Naive thymus-derived CD4-positive, alpha-beta T cell (primary cell): ENCODE measurements at regions not wholly inside any gene's neighbourhood (a gene's known extent, or its start where the extent isn't known, plus 50 kb on each side); places are given as distances from the start of the nearest gene placed in this dataset.

Experiments used
- ATAC-seq: fragments of 150-1000 bp; cut with Tn5 transposase; 2 replicates; pipeline ENCODE4 v1.10.0; 2021; ENCODE audit warnings: mild to moderate bottlenecking, moderate library complexity
- CTCF ChIA-PET: fragments of 350-600 bp; sonication (Branson Sonifier 250); formaldehyde crosslinking; loops from one replicate; lab custom pipeline; 2021; ENCODE audit warnings: antibody characterized with exemption; lab: Charles Lee
- POLR2A ChIA-PET: fragments of 350-600 bp; sonication (Branson Sonifier 250); formaldehyde crosslinking; loops from one replicate; lab custom pipeline; 2021; ENCODE audit warnings: antibody characterized with exemption, inconsistent platforms; lab: Charles Lee
- DNase-seq, 9 donors: peaks; one replicate each; pipeline versions ENCODE4 v3.0.0 to v3.0.0-alpha.2; 2020 to 2022; ENCODE audit warnings: mixed read lengths in 1 of 9
- H3K27ac ChIP-seq: one replicate; pipeline ENCODE4 v1.7.0; 2013; ENCODE audit warnings: mild to moderate bottlenecking, low read depth, low read length, moderate library complexity
- H3K27me3 ChIP-seq, 2 donors: one replicate each; pipeline ENCODE4 v1.7.0; 2013; ENCODE audit warnings: low read length in 2 of 2, mild to moderate bottlenecking in 2 of 2, moderate library complexity in 2 of 2; ENCODE audit not compliant: control insufficient read depth in 2 of 2, insufficient read depth in 2 of 2
- H3K36me3 ChIP-seq, 3 experiments: 1 replicate in 2 of 3; 2 replicates in 1 of 3; pipeline ENCODE4 v1.7.0; 2013; ENCODE audit warnings: low read length in 3 of 3, mild to moderate bottlenecking in 3 of 3, moderate library complexity in 1 of 3; ENCODE audit not compliant: insufficient read depth in 3 of 3, control insufficient read depth in 2 of 3
- H3K4me1 ChIP-seq, 2 donors: one replicate each; pipeline ENCODE4 v1.7.0; 2013; ENCODE audit warnings: low read length in 2 of 2, mild to moderate bottlenecking in 2 of 2, moderate library complexity in 1 of 2; ENCODE audit not compliant: control insufficient read depth in 2 of 2, insufficient read depth in 2 of 2
- H3K4me3 ChIP-seq: 2 replicates; pipeline ENCODE4 v1.7.0; 2013; ENCODE audit warnings: mild to moderate bottlenecking, low read length
- H3K9me3 ChIP-seq, 3 experiments: 1 replicate in 2 of 3; 2 replicates in 1 of 3; pipeline ENCODE4 v1.7.0; 2013; ENCODE audit warnings: low read length in 3 of 3; ENCODE audit not compliant: control insufficient read depth in 2 of 3
- H3K27ac Mint-ChIP-seq, 9 donors: one replicate each; pipeline ENCODE4 v1.8.0; 2020 to 2022; ENCODE audit warnings: mixed read lengths in 9 of 9, mild to moderate bottlenecking in 8 of 9, moderate library complexity in 5 of 9, inconsistent platforms in 2 of 9
- H3K27me3 Mint-ChIP-seq, 5 donors: one replicate each; pipeline ENCODE4 v1.8.0; 2021 to 2022; ENCODE audit warnings: mixed read lengths in 5 of 5, mild to moderate bottlenecking in 1 of 5
- H3K36me3 Mint-ChIP-seq, 5 donors: one replicate each; pipeline ENCODE4 v1.8.0; 2020 to 2022; ENCODE audit warnings: mixed read lengths in 5 of 5, mild to moderate bottlenecking in 3 of 5, inconsistent platforms in 1 of 5
- H3K4me1 Mint-ChIP-seq, 7 donors: one replicate each; pipeline ENCODE4 v1.8.0; 2020 to 2022; ENCODE audit warnings: mixed read lengths in 7 of 7, mild to moderate bottlenecking in 3 of 7, inconsistent platforms in 1 of 7
- H3K4me3 Mint-ChIP-seq, 10 donors: one replicate each; pipeline ENCODE4 v1.8.0; 2020 to 2022; ENCODE audit warnings: mild to moderate bottlenecking in 10 of 10, mixed read lengths in 10 of 10, moderate library complexity in 6 of 10, inconsistent platforms in 2 of 10
- H3K9me3 Mint-ChIP-seq, 11 donors: one replicate each; pipeline ENCODE4 v1.8.0; 2020 to 2022; ENCODE audit warnings: mixed read lengths in 11 of 11, mild to moderate bottlenecking in 4 of 11, inconsistent platforms in 1 of 11, moderate library complexity in 1 of 11
- intact Hi-C, 2 donors: fragments of 100-400 bp; cut with micrococcal nuclease; formaldehyde crosslinking; loops; one replicate each; pipeline ENCODE4 v1.15.1; 2023

DNA sequence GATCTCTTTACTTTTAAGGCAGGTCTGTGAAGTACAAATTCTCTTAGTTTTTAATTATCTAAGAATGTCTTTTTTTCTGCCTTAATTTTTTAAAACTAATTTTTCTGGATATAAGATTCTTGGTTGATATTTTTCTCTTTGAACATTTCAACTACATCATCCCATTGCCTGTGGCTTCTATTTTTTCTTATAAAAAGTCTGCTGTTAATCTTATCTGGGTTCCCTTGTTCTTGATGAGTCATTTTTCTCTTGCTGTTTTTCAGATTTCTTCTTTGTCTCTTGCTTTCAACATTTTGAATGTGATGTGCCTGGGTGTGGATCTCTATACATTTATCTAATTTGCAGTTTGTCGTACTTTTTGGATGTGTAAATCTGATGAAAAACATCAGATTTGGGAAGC is 525.2 kb upstream of the PBX1 start:
- no peaks in the 10 kb centered on the region for H3K4me1 Mint-ChIP-seq
- ChIA-PET CTCF (no interaction called here), POLR2A (no interaction called here)

DNA sequence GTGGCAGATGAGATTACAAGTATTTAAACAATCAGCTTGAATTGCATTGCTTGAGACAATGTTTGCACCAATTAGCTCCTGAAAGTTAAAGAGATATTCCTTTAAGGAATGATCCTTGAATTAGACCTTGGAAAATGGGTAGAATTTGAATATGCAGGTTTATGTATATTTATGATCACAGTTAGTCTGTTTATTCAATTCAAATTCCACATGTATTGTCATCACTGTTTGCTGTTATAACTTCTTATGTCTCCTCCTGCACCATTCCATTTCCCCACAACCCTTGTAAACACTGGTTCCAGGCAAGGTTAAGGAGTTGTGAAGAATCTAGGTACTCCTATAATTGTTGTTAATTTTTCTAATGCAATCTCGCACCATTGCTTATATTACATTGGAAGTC is 518.2 kb upstream of the PBX1 start:
- ChIA-PET POLR2A (no interaction called here), CTCF (no interaction called here)
- Histone ChIP-seq H3K4me1 (no peaks in the 10 kb centered on the region), H3K27ac (no peak overlapping the region), H3K36me3 (no peaks in the 10 kb centered on the region), H3K27me3 (no peaks in the 10 kb centered on the region), H3K9me3 (no peaks in the 10 kb centered on the region), H3K4me3 (no peak overlapping the region)
- Mint-ChIP-seq H3K9me3 (peaks cover 0 to 7% (median 2%) of the 10 kb centered on the region in 11 donors), H3K27me3 (no peaks in the 10 kb centered on the region), H3K36me3 (no peaks in the 10 kb centered on the region), H3K27ac (no peak overlapping the region), H3K4me3 (no peak overlapping the region), H3K4me1 (no peaks in the 10 kb centered on the region)
- intact Hi-C loops, result no loop called here
- no peak for DNase-seq
- no peak for ATAC-seq

More for the DNA sequence above, 525.2 kb upstream of the PBX1 start:
- Histone ChIP-seq H3K9me3 (no peaks in the 10 kb centered on the region), H3K27ac (no peak overlapping the region), H3K4me3 (no peak overlapping the region), H3K27me3 (no peaks in the 10 kb centered on the region), H3K36me3 (no peaks in the 10 kb centered on the region), H3K4me1 (no peaks in the 10 kb centered on the region)
- Mint-ChIP-seq H3K27me3 (no peaks in the 10 kb centered on the region), H3K27ac (no peak overlapping the region), H3K36me3 (peaks cover 0 to 3% (median 0%) of the 10 kb centered on the region in 5 donors), H3K9me3 (peaks cover 4 to 35% (median 14%) of the 10 kb centered on the region in 11 donors), H3K4me3 (no peak overlapping the region)
- DNase-seq (no peak), ATAC-seq (no peak)
- intact Hi-C loops, result loop anchor here in 1 of 2 donors (1.0 kb wide), 1 partner anchor 39 kb away; no protein-coding TSS in a partner anchor

DNA sequence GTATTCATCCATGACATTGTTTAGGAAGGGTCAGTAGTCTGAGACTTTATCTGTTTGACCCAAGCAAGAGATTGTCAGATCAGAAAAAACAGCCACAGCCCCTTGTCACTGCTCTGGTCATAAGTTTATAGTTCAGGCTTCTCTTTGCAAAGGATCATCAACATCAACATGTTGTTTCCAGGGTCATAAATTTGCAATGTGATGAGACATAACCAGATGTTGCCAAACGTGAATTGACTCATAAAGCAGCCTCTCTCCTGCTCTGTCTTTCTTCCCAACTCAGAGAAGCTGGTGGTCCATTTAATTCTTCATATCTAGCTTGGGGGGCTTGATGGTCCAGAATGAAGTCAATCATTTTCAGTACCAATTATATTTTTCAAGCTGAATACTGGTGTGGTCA is 507.2 kb upstream of the PBX1 start:
- Histone ChIP-seq H3K4me1 (no peaks in the 10 kb centered on the region), H3K4me3 (no peak overlapping the region), H3K27me3 (no peaks in the 10 kb centered on the region), H3K27ac (no peak overlapping the region), H3K9me3 (no peaks in the 10 kb centered on the region), H3K36me3 (no peaks in the 10 kb centered on the region)
- H3K9me3 Mint-ChIP-seq, result peaks cover 0 to 34% (median 7%) of the 10 kb centered on the region in 11 donors
- no peaks in the 10 kb centered on the region for H3K4me1 Mint-ChIP-seq
- intact Hi-C loops, result no loop called here
- peaks cover 0 to 5% (median 0%) of the 10 kb centered on the region in 5 donors for H3K36me3 Mint-ChIP-seq
- H3K27me3 Mint-ChIP-seq, result no peaks in the 10 kb centered on the region
- ATAC-seq, result no peak
- ChIA-PET CTCF (no interaction called here), POLR2A (no interaction called here)
- H3K27ac Mint-ChIP-seq, result no peak overlapping the region
- H3K4me3 Mint-ChIP-seq, result no peak overlapping the region
- no peak for DNase-seq

DNA sequence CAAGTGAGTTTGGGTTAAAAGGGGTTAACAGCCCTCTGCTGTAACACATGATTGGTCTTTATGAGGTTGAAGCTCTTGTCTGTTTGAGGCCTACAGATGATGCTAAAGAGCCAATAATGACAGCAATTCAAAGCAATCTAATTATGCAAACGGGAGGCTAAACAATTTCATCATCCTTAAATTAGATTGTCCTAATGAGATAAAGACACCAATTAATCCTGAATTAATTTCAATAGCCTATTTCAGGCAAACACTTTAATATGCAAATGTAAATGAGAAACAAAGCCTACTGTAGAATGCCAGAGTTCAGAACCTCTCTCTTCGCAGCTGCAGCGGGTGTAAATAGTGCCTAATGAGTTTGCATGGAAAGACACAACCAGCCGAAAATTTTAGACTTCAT is 504.7 kb upstream of the PBX1 start:
- Mint-ChIP-seq H3K4me1 (no peaks in the 10 kb centered on the region), H3K36me3 (peaks cover 0 to 5% (median 0%) of the 10 kb centered on the region in 5 donors), H3K27ac (no peak overlapping the region), H3K9me3 (peaks cover 0 to 38% (median 7%) of the 10 kb centered on the region in 11 donors), H3K4me3 (no peak overlapping the region), H3K27me3 (no peaks in the 10 kb centered on the region)
- Histone ChIP-seq H3K9me3 (peaks cover 0 to 4% (median 0%) of the 10 kb centered on the region in 3 experiments), H3K4me3 (no peak overlapping the region), H3K27me3 (no peaks in the 10 kb centered on the region), H3K4me1 (no peaks in the 10 kb centered on the region), H3K36me3 (no peaks in the 10 kb centered on the region), H3K27ac (no peak overlapping the region)
- DNase-seq (no peak), ATAC-seq (no peak)
- ChIA-PET POLR2A (no interaction called here), CTCF (no interaction called here)
- intact Hi-C loops, result no loop called here

DNA sequence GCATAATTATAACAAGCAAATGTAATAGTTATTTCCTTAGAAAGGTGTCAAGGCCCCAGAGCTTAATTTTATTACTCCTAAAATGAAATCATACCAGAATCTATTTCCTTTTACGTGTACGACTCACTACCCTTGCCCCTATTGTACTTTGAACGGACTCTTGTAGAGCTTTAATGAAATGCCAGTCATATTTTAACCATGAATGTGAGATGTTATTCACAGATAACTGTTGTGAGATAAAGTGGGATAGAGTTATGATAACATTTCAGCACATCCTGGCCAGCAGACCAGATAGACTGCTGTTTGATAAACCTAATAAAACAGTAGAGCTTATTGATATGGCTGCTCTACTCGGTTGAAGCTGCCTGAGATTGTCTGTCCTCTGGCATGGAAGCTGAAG is 500.8 kb upstream of the PBX1 start:
- no peak for DNase-seq
- intact Hi-C loops, result no loop called here
- no peak overlapping the region for H3K4me3 Mint-ChIP-seq

DNA sequence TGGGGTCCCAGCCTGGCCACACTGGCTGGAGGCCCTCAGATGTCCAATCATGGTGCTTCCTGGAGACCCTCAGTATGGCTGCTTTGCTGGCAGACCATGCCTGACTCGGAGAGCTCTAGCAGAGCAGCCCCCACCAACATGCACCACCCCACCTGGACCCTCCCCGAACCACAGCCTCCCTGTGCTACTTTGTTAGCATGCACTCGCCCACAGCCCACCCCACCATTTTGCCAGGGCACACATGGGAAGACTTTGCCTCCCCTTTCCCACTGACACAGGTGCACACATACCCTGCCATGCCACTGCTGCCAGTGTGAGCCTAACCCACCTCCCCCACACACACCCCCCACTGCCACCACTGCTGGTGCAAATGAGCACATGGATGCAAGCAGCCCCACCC is 497.5 kb upstream of the PBX1 start:
- H3K27me3 ChIP-seq, result no peaks in the 10 kb centered on the region
- H3K4me1 ChIP-seq, result no peaks in the 10 kb centered on the region
- peaks cover 0 to 4% (median 0%) of the 10 kb centered on the region in 3 experiments for H3K9me3 ChIP-seq
- Mint-ChIP-seq H3K36me3 (no peaks in the 10 kb centered on the region), H3K4me1 (no peaks in the 10 kb centered on the region), H3K9me3 (peaks cover 0 to 15% (median 5%) of the 10 kb centered on the region in 11 donors), H3K27ac (no peak overlapping the region), H3K4me3 (no peak overlapping the region), H3K27me3 (no peaks in the 10 kb centered on the region)
- intact Hi-C loops, result no loop called here
- ATAC-seq, result no peak
- ChIA-PET POLR2A (no interaction called here), CTCF (no interaction called here)
- H3K36me3 ChIP-seq, result no peaks in the 10 kb centered on the region
- H3K27ac ChIP-seq, result no peak overlapping the region
- DNase-seq, result no peak
- no peak overlapping the region for H3K4me3 ChIP-seq

More for the DNA sequence above, 500.8 kb upstream of the PBX1 start:
- peaks cover 0 to 5% (median 0%) of the 10 kb centered on the region in 5 donors for H3K36me3 Mint-ChIP-seq
- ChIA-PET CTCF (no interaction called here), POLR2A (no interaction called here)
- H3K27me3 ChIP-seq, result no peaks in the 10 kb centered on the region
- no peak overlapping the region for H3K27ac Mint-ChIP-seq
- H3K27ac ChIP-seq, result no peak overlapping the region
- H3K4me1 ChIP-seq, result no peaks in the 10 kb centered on the region
- peaks cover 0 to 4% (median 0%) of the 10 kb centered on the region in 3 experiments for H3K9me3 ChIP-seq
- H3K4me1 Mint-ChIP-seq, result no peaks in the 10 kb centered on the region
- no peaks in the 10 kb centered on the region for H3K36me3 ChIP-seq
- ATAC-seq, result no peak
- H3K4me3 ChIP-seq, result no peak overlapping the region
- peaks cover 0 to 27% (median 8%) of the 10 kb centered on the region in 11 donors for H3K9me3 Mint-ChIP-seq
- no peaks in the 10 kb centered on the region for H3K27me3 Mint-ChIP-seq

DNA sequence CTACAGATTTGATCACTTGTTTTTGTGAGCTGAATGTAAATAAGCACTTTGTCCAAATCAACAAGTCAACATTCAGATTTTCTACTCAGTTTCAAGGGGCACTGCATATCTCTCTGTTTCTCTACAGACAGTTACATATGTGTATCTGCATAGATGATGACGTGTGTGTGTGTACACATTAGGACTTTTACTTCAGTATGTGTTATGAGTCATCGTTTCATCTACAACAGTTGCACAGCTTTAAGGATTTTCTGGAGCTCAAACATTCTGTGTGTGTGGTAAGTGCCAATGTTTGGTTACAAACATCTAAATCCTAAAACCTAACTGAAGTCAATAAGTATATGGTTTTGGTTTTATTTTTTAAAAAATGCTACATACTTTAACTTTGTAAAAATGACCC is 494.5 kb upstream of the PBX1 start:
- no peaks in the 10 kb centered on the region for H3K27me3 Mint-ChIP-seq
- no peak overlapping the region for H3K27ac ChIP-seq
- H3K4me3 ChIP-seq, result no peak overlapping the region
- peaks cover 0 to 30% (median 9%) of the 10 kb centered on the region in 11 donors for H3K9me3 Mint-ChIP-seq
- no peaks in the 10 kb centered on the region for H3K9me3 ChIP-seq
- no peaks in the 10 kb centered on the region for H3K4me1 ChIP-seq
- no peaks in the 10 kb centered on the region for H3K36me3 Mint-ChIP-seq
- H3K27me3 ChIP-seq, result no peaks in the 10 kb centered on the region
- ATAC-seq, result no peak
- intact Hi-C loops, result no loop called here
- H3K27ac Mint-ChIP-seq, result no peak overlapping the region
- ChIA-PET CTCF (no interaction called here), POLR2A (no interaction called here)
- H3K4me1 Mint-ChIP-seq, result no peaks in the 10 kb centered on the region
- H3K36me3 ChIP-seq, result no peaks in the 10 kb centered on the region
- H3K4me3 Mint-ChIP-seq, result no peak overlapping the region
- no peak for DNase-seq
